B cell (primary cell): ENCODE measurements at regions not wholly inside any gene's neighbourhood (a gene's known extent, or its start where the extent isn't known, plus 50 kb on each side); places are given as distances from the start of the nearest gene placed in this dataset.

ENCODE experiments used
- CTCF ChIP-seq: fragments of 200-600 bp; IDR thresholded peaks from one replicate; pipeline ENCODE4 v1.8.0; 2022; ENCODE audit warnings: antibody characterized with exemption, mild to moderate bottlenecking
- EZH2 ChIP-seq: IDR thresholded peaks from 2 replicates; pipeline ENCODE4 v1.6.1; 2012; ENCODE audit warnings: borderline replicate concordance, low read depth, mild to moderate bottlenecking, moderate library complexity, low read length; ENCODE audit not compliant: insufficient read depth, poor library complexity, severe bottlenecking

- TF ChIP-seq CTCF: no peak
- no peak for TF ChIP-seq EZH2
Measured at GRCh38 chr10:43868952-43869351, 220.3 kb upstream of the ZNF32 start.
